Activated naive CD4-positive, alpha-beta T cell treated with anti-CD3 and anti-CD28 coated beads, Interleukin-2, amount 50 U/mL, for 72 hours (primary cell): ENCODE measurements at regions not wholly inside any gene's neighbourhood (a gene's known extent, or its start where the extent isn't known, plus 50 kb on each side); places are given as distances from the start of the nearest gene placed in this dataset.

Source experiments
- ATAC-seq, 2 donors: fragments of 150-1000 bp; cut with Tn5 transposase; 2 replicates each; pipeline ENCODE4 v1.10.0; 2021; ENCODE audit warnings: mild to moderate bottlenecking in 2 of 2, moderate library complexity in 2 of 2
- DNase-seq, 2 donors: peaks; one replicate each; pipeline ENCODE4 v3.0.0; 2021 to 2022; ENCODE audit warnings: low spot score in 2 of 2
- H3K27ac Mint-ChIP-seq, 2 donors: one replicate each; pipeline ENCODE4 v1.8.0; 2022; ENCODE audit warnings: mild to moderate bottlenecking in 2 of 2, mixed read lengths in 2 of 2
- H3K36me3 Mint-ChIP-seq, 2 donors: one replicate each; pipeline ENCODE4 v1.8.0; 2022; ENCODE audit warnings: mixed read lengths in 2 of 2
- H3K9me3 Mint-ChIP-seq, 2 donors: one replicate each; pipeline ENCODE4 v1.8.0; 2022; ENCODE audit warnings: mixed read lengths in 2 of 2

GRCh38 chr14:89650077-89650978 lies 233.3 kb upstream of the FOXN3 start:
- H3K9me3 Mint-ChIP-seq, result peaks cover 5 to 12% of the 10 kb centered on the region in 2 donors
- peak overlapping the region; percentile 79 to 91 for H3K27ac Mint-ChIP-seq
- DNase-seq, result no peak
- peaks cover 0 to 9% of the 10 kb centered on the region in 2 donors for H3K36me3 Mint-ChIP-seq
- ATAC-seq, result peak; percentile 88 to 91

DNA sequence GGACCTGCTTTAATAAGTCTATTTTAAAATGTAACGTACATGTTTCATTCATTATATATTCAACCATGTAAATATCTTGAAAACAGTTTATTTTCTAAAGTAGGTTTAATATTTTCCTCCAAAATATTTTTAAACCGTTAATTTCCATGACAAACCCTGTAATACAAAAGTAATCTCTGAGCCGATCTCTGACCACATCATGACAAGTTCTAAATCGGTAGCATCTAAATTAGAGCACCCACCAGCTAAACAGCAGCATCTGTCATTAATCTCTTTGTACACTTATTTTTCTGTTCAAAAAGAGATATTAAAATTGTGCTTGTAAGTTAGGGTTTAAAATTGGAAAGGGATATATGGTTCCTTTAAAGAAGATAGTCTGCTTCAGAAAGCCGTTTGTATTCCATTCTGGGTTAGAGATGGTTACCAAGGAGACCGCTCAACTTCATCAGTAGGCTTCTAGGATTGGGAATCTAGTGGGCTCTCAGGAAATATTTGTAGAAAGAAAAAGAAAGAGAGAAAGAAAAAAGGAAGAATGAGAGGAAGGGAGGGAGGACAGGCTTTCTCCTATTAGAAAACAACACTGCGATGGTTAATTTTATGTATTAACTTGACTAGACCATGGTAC lies 232.5 kb upstream of the FOXN3 start:
- Mint-ChIP-seq H3K27ac (peak overlapping the region; percentile 70 to 79), H3K9me3 (peaks cover 5 to 12% of the 10 kb centered on the region in 2 donors), H3K36me3 (peaks cover 0 to 10% of the 10 kb centered on the region in 2 donors)
- DNase-seq (no peak), ATAC-seq (no peak)

DNA sequence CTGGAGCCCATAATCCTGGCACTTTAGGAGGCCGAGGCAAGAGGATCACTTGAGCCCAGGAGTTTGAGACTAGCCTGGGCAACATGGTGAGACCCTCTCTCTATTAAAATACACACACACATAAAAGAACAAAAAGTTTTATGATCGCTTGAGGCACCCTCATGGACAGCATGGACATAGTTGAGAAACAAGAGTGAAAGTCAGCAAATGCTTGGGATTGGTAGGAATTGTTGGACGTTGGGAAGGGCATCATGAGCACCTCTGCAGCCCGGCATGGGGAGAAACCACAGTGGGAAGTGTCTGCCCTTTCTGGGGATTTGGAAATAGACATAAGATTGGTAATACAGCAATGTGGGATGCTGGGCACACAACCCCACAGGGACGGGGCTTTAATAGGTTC lies 231.9 kb upstream of the FOXN3 start:
- DNase-seq (no peak), ATAC-seq (no peak)
- no peak overlapping the region for H3K27ac Mint-ChIP-seq
- peaks cover 0 to 16% of the 10 kb centered on the region in 2 donors for H3K36me3 Mint-ChIP-seq
- peaks cover 5 to 16% of the 10 kb centered on the region in 2 donors for H3K9me3 Mint-ChIP-seq

DNA sequence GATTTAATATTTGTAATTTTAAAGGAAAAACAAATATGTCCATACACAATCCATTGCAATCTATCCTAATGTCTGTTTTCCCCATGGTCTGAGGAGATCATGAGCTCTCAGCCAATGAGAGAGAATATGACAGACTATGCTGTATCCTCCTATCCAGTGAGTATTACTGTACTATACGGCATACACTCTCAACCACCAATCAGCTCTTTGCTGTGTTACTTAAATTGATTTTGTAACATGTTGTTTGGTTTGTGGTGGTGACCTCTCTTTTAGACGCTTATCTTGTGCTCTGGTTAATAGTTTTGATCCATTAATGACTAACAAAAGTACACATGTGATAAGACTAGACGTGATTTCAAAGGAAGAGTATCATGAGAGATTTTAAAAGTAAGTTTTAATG lies 231.5 kb upstream of the FOXN3 start:
- DNase-seq, result no peak
- no peak overlapping the region for H3K27ac Mint-ChIP-seq
- no peak for ATAC-seq
- peaks cover 6 to 13% of the 10 kb centered on the region in 2 donors for H3K9me3 Mint-ChIP-seq
- H3K36me3 Mint-ChIP-seq, result peaks cover 0 to 18% of the 10 kb centered on the region in 2 donors

GRCh38 chr14:89646971-89647370 lies 229.9 kb upstream of the FOXN3 start:
- H3K9me3 Mint-ChIP-seq, result peaks cover 10 to 18% of the 10 kb centered on the region in 2 donors
- ATAC-seq (no peak), DNase-seq (no peak)
- no peak overlapping the region for H3K27ac Mint-ChIP-seq
- H3K36me3 Mint-ChIP-seq, result peaks cover 0 to 30% of the 10 kb centered on the region in 2 donors

GRCh38 chr14:89644641-89645040 lies 227.6 kb upstream of the FOXN3 start:
- ATAC-seq (no peak), DNase-seq (no peak)
- Mint-ChIP-seq H3K36me3 (peaks cover 7 to 39% of the 10 kb centered on the region in 2 donors), H3K9me3 (peaks cover 10 to 20% of the 10 kb centered on the region in 2 donors), H3K27ac (no peak overlapping the region)

DNA sequence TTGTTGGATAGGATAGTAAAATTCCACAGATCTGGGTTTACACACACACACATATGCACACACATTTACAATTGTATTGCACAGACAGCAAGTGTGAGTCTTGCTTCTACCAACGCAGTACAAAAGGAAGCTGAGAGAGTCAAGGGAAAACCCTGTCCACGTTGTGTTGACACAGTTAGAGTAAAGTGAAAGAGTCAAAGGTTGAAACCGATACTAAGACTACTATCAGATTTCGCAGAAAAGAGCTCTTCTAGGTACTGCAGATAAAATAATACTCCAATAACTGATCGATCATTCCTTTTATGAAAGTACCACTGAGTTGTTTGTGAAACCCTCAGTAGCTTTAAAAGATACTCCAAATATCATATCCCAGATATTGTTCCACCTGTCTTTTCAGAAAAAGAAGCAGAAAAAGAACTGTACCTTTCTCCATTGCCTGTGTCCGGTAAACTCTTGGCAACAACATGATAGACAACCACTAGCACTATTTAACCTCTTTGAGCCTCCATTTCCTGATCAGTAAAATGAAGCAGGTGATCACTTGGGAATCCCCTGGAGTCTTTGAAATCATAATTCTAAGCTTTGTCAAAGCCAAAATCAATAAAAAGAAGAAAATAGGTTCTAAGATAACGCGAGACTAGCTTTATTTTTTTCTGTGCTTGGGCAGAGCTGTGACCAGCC lies 224.6 kb upstream of the FOXN3 start:
- no peak for DNase-seq
- H3K9me3 Mint-ChIP-seq, result peaks cover 5 to 29% of the 10 kb centered on the region in 2 donors
- H3K36me3 Mint-ChIP-seq, result peaks cover 7 to 44% of the 10 kb centered on the region in 2 donors
- ATAC-seq, result peak; percentile 95 to 97
- H3K27ac Mint-ChIP-seq, result peak overlapping the region; percentile 79 to 81

- H3K36me3 Mint-ChIP-seq, result peaks cover 7 to 43% of the 10 kb centered on the region in 2 donors
- H3K27ac Mint-ChIP-seq, result peak overlapping the region; percentile 5 to 81
- DNase-seq, result no peak
- no peak for ATAC-seq
- peaks cover 5 to 32% of the 10 kb centered on the region in 2 donors for H3K9me3 Mint-ChIP-seq
Measured at GRCh38 chr14:89640141-89640540, 223.1 kb upstream of the FOXN3 start.

- Mint-ChIP-seq H3K27ac (peak overlapping the region; percentile 5 to 81), H3K9me3 (peaks cover 5 to 32% of the 10 kb centered on the region in 2 donors), H3K36me3 (peaks cover 7 to 43% of the 10 kb centered on the region in 2 donors)
- ATAC-seq (peak in 1 of 2 donors; percentile 30), DNase-seq (no peak)
Measured at GRCh38 chr14:89639687-89640086, 222.7 kb upstream of the FOXN3 start.

- H3K36me3 Mint-ChIP-seq, result peaks cover 7 to 36% of the 10 kb centered on the region in 2 donors
- H3K27ac Mint-ChIP-seq, result peak overlapping the region; percentile 19 to 81
- ATAC-seq (no peak), DNase-seq (no peak)
- H3K9me3 Mint-ChIP-seq, result peaks cover 5 to 26% of the 10 kb centered on the region in 2 donors
Measured at GRCh38 chr14:89638891-89639290, 221.9 kb upstream of the FOXN3 start.

DNA sequence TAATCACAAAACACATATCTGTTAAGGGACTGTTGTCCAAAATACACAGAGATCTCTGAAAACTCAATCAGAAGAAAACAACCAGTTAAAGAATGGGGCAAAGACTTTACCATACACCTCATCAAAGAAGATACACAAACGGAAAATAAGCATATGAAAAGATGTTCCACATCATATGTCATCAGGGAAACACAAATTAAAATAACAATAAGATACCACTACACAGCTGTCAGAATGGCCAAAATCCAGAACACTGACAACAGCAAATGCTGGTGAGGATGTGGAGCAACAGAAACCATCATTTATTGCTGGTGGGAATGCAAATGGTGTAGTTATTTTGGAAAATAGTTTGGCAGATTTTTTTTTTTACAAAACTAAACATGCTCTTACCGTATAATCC lies 220.5 kb upstream of the FOXN3 start:
- DNase-seq (no peak), ATAC-seq (no peak)
- no peak overlapping the region for H3K27ac Mint-ChIP-seq
- peaks cover 0 to 20% of the 10 kb centered on the region in 2 donors for H3K9me3 Mint-ChIP-seq
- H3K36me3 Mint-ChIP-seq, result peaks cover 7 to 34% of the 10 kb centered on the region in 2 donors

DNA sequence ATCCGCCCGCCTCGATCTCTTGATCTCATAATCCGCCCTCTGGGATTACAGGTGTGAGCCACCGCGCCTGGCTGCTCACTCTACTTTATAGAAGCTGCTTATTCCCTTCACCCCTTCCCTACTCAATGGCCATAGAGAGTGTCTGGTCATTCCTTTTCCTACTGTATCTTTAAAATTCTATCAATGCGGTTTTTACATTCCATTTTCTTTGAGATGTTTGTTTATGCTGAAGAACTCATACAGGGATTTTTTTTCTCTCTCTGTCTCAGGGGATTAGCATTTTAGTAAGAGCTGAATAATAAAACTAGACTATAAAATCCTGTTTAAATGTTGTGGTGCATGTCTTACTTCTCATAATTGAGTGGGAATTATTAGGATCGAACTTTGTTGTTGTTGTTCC lies 218.6 kb upstream of the FOXN3 start:
- Mint-ChIP-seq H3K9me3 (peaks cover 0 to 23% of the 10 kb centered on the region in 2 donors), H3K36me3 (peaks cover 7 to 38% of the 10 kb centered on the region in 2 donors), H3K27ac (no peak overlapping the region)
- no peak for ATAC-seq
- no peak for DNase-seq

DNA sequence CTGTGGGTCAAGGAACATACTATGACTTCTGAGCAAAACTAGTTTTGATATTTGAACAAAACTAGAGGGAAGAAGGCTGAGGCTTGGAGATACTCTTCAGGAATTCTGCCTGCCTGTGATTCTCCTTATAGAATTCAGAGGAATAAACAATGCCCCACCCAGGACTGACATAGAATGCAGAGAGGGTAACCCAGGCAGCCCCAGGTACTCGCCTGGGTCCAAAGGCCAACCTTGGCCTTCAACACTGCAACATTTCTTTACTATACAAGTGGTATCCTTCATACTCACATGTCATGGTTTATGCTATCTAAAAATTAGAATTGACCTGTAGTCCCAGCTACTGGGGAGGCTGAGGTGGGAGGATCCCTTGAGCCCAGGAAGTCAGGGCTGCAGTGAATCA lies 217.0 kb upstream of the FOXN3 start:
- Mint-ChIP-seq H3K36me3 (peaks cover 0 to 45% of the 10 kb centered on the region in 2 donors), H3K27ac (no peak overlapping the region), H3K9me3 (peaks cover 0 to 20% of the 10 kb centered on the region in 2 donors)
- DNase-seq (no peak), ATAC-seq (no peak)

DNA sequence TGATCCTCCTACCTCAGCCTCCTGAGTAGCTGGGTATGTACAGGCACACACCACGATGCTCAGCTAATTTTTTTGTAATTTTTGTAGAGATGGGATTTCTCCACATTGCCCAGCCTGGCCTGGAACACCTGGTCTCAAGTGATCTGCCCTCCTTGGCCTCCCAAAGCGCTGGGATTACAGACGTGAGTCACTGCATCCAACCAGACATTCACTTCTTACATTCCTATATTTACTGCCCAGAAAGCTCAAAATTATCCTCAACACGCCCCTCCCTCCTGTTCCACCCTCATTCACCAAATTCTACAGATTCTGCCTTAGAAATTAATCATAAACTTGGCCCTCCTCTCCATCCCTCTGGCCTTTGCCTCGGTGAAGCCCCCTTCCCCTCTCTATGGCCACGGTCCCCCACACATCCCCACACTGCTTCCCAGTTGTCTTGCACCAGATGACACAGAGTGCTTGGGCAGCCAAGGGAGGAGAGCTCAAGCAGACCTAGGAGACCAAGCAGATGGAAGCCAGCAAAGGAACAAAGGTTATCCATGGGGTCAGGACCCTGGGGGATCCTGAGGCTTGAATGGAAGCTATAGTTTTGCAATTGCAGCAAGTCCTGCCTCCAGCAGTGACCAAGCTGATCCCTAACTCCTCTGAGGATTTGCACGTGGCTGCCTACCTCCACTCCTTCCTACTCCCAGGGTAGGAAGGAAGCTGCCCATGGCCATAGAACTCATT lies 213.2 kb upstream of the FOXN3 start:
- Mint-ChIP-seq H3K36me3 (peaks cover 9 to 65% of the 10 kb centered on the region in 2 donors), H3K27ac (peak overlapping the region; percentile 11 to 80), H3K9me3 (peaks cover 6 to 34% of the 10 kb centered on the region in 2 donors)
- ATAC-seq (no peak), DNase-seq (no peak)

- ATAC-seq (no peak), DNase-seq (no peak)
- peak overlapping the region; percentile 62 to 88 for H3K27ac Mint-ChIP-seq
- peaks cover 9 to 73% of the 10 kb centered on the region in 2 donors for H3K36me3 Mint-ChIP-seq
- peaks cover 7 to 34% of the 10 kb centered on the region in 2 donors for H3K9me3 Mint-ChIP-seq
Measured at GRCh38 chr14:89629383-89629782, 212.3 kb upstream of the FOXN3 start.

DNA sequence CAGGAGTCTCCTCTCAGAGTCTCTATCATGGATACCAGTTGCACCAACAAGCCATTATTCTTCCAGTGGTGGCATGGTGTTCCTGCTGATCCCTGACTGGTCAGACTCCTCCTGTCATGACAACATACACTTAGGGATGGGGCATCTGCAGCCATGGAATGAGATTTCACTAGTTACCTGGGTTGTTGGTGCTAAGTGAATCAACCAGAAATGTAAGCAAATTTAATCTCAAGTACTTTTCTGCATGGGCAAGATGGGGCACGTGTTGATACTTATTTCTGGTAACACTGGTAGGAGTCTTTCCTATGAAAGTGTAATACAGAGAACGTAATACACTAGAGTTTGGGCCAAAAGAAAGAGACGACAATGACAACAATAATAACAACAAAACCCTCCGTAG lies 211.5 kb upstream of the FOXN3 start:
- Mint-ChIP-seq H3K36me3 (peaks cover 9 to 73% of the 10 kb centered on the region in 2 donors), H3K9me3 (peaks cover 7 to 34% of the 10 kb centered on the region in 2 donors), H3K27ac (peak overlapping the region in 1 of 2 donors; percentile 88)
- ATAC-seq, result no peak
- DNase-seq, result no peak
